ENCODE measurements at regions not wholly inside any gene's neighbourhood (a gene's known extent, or its start where the extent isn't known, plus 50 kb on each side); places are given as distances from the start of the nearest gene placed in this dataset.

DNA sequence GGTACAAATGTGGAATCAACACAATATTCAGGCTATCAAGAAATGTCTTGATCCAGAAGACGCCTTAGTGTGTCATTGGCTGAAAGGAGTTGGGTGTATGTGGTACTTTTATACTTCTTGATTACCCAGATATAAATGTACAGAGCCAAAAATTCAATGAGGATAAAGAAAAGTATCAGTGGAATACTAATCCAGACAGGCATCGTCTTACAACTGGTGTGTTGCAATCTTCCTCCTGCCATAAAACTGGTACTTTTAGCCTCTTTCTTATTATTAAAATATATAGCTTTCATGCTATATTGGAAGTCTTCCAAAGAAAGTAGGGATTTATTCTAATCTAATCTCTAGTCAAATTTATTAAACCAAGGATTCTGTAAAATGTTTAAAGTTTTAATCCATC is 388.6 kb upstream of the MIR17HG start:
- TF ChIP-seq ZNF473 (tag by site-specific recombination; IDR thresholded peaks at IDR 0.05): no peak
- TF ChIP-seq, protein P1, sequence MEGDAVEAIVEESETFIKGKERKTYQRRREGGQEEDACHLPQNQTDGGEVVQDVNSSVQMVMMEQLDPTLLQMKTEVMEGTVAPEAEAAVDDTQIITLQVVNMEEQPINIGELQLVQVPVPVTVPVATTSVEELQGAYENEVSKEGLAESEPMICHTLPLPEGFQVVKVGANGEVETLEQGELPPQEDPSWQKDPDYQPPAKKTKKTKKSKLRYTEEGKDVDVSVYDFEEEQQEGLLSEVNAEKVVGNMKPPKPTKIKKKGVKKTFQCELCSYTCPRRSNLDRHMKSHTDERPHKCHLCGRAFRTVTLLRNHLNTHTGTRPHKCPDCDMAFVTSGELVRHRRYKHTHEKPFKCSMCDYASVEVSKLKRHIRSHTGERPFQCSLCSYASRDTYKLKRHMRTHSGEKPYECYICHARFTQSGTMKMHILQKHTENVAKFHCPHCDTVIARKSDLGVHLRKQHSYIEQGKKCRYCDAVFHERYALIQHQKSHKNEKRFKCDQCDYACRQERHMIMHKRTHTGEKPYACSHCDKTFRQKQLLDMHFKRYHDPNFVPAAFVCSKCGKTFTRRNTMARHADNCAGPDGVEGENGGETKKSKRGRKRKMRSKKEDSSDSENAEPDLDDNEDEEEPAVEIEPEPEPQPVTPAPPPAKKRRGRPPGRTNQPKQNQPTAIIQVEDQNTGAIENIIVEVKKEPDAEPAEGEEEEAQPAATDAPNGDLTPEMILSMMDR (tag by site-specific recombination; IDR thresholded peaks at IDR 0.05): no peak

Measured in HEK293 (cell line).